Loucy (cell line): ENCODE measurements at regions not wholly inside any gene's neighbourhood (a gene's known extent, or its start where the extent isn't known, plus 50 kb on each side); places are given as distances from the start of the nearest gene placed in this dataset.

Source experiments
- EZH2phosphoT487 ChIP-seq: fragments of 200-600 bp; IDR thresholded peaks from 2 replicates; pipeline ENCODE4 v1.6.1; 2018; ENCODE audit warnings: antibody characterized with exemption, mild to moderate bottlenecking, moderate library complexity, borderline replicate concordance
- TF ChIP-seq, protein P1 (sequence below): fragments of 200-600 bp; sonication (generic); conservative IDR thresholded peaks from 2 replicates; pipeline ENCODE4 v1.5.1; 2014; ENCODE audit warnings: mild to moderate bottlenecking, antibody characterized with exemption, low read length

DNA sequence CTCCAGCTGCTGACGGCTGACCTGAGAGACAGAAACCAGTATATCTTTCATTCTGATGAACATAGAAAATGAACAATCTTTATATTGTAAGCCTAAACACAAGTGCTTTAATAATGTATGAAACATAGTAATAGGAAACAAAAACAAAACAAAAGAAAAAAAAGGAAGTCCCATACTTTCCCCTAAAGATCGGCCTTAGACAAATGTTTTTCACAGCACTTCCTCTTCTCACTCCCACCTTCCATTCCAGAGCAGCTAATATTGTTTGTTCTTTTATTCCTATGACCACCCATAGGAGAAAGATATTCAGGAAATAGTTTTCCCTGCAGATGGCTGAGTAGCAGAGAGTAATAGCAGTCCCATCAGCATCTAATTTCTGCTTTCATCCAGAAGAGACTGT, 194.4 kb upstream of the SLC27A6 start:
- TF ChIP-seq, protein P1, sequence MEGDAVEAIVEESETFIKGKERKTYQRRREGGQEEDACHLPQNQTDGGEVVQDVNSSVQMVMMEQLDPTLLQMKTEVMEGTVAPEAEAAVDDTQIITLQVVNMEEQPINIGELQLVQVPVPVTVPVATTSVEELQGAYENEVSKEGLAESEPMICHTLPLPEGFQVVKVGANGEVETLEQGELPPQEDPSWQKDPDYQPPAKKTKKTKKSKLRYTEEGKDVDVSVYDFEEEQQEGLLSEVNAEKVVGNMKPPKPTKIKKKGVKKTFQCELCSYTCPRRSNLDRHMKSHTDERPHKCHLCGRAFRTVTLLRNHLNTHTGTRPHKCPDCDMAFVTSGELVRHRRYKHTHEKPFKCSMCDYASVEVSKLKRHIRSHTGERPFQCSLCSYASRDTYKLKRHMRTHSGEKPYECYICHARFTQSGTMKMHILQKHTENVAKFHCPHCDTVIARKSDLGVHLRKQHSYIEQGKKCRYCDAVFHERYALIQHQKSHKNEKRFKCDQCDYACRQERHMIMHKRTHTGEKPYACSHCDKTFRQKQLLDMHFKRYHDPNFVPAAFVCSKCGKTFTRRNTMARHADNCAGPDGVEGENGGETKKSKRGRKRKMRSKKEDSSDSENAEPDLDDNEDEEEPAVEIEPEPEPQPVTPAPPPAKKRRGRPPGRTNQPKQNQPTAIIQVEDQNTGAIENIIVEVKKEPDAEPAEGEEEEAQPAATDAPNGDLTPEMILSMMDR, result no peak
- TF ChIP-seq EZH2phosphoT487, result no peak
